AG08396 (cell line): ENCODE measurements at regions not wholly inside any gene's neighbourhood (a gene's known extent, or its start where the extent isn't known, plus 50 kb on each side); places are given as distances from the start of the nearest gene placed in this dataset.
"Not testable (repeated sequence)": the region's sequence is repeated elsewhere in the genome, so short reads cannot be mapped to it uniquely, and the experiment has no call there.

ENCODE experiments used
- DNase-seq: peaks from one replicate; pipeline ENCODE4 v3.0.0; 2012; ENCODE audit warnings: low spot score, mixed read lengths

GRCh38 chr4:130073145-130073790 lies 977.3 kb downstream of the C4orf33 start:
- no peak for DNase-seq

DNA sequence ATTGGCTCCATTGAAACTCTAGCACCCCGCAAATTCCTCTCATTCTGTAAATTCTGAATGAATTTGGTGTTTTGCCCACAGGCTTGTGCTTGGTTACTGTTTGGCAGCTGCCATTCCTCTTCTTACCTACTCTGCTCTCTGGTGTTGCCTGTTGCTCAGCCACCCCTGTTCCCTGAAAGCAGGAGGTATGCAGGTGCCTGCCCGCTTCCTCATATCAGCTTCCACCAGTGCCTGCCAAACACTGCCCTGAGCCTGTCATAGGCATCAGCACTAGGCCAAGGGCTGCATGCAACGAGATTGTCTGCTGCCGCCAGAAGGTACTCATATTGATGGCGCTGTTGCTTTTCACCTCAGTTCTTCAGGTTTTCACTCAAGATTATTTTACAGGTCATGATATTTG lies 978.1 kb downstream of the C4orf33 start:
- no peak for DNase-seq

- no peak for DNase-seq
Observed at GRCh38 chr4:130077275-130077674, 981.3 kb downstream of the C4orf33 start.

GRCh38 chr4:130079027-130079426 lies 983.1 kb downstream of the C4orf33 start:
- DNase-seq, result not testable (repeated sequence)

DNA sequence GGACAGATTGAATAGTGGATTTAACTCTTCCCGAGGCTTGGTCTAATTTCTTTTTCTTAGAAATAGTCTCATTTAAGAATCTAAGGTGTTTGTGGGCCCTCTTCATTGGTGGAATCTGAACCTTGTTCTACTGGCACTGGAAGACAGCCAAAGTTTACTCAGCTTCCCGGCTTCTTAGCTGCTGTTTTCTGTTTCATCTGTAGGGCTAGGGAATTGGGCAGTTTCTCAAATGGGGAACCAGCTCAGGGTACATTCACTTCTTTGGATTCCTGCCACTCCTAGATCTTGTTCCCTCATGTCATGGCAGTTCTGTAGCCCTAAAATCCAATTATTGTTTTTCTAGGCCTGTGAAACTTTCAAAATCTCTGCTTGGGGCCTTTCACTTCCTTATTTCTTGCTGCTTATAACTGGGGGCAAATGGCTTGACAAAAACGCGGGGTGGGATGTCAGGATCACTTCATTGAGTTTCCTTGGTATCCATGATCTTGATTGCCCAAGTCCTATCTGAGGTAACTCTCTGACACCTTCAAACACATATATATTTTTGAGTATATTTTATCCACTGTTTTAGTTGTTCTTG lies 985.0 kb downstream of the C4orf33 start:
- no peak for DNase-seq

DNA sequence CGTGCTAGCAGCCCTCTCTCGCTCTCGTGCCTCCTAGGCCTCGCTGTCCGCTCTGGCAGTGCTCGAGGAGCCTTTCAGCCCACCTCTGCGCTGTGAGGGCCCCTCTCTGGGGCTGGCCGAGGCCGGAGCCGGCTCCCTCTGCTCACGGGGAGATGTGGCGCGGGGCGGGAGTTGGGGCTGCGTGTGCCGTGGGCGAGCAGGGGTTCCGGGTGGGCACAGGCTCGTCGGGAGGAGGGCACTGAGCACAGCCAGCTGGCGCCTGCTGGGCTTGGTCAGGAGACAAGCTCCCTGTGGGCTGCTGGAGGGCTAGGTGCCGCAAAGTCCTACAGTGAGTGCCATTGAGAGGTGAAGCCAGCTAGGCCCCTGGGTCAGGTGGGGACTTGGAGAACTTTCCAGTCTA lies 994.5 kb downstream of the C4orf33 start:
- DNase-seq, result no peak

GRCh38 chr4:130092187-130093015 lies 996.4 kb downstream of the C4orf33 start:
- DNase-seq, result no peak

DNA sequence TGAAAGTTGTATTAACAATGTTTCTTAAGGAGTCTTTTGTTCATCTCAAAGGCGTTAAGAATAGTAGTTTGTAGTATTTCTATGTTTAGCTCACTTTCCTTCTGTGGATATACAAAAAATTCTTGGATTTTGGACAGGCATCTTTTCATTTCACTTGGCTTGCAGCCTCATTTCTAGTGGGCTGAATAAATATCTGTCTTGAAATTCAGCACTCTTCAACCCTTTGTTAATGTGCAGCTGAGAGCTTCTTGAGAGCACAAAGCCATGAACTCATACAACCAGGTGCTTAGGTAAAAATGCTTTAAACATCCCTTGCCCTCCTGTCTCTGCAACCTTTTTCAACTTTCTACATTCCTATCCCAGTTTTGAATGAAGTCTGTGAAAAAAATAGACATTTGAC lies 1003.2 kb downstream of the C4orf33 start:
- DNase-seq, result no peak

DNA sequence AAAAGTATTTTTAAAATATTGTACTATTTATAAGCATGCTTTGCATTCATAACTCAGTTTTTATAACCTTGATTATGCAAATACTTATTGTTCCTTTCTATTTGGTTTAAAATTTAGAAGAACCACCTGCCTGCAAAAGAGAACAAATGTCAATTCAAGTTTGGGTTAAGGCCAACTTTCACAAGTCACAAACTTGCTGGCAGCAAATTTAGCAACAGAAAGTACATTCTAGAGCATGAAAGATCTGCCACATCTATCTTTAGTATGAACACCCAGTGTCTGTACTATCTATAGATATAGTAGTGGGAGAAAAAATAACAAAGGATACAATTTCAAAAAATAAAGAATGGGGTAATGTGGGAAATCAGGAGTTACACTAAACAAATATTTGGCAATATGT lies 1014.2 kb downstream of the C4orf33 start:
- DNase-seq, result no peak

- DNase-seq, result no peak
Observed at GRCh38 chr4:130110770-130111169, 1014.8 kb downstream of the C4orf33 start.

DNA sequence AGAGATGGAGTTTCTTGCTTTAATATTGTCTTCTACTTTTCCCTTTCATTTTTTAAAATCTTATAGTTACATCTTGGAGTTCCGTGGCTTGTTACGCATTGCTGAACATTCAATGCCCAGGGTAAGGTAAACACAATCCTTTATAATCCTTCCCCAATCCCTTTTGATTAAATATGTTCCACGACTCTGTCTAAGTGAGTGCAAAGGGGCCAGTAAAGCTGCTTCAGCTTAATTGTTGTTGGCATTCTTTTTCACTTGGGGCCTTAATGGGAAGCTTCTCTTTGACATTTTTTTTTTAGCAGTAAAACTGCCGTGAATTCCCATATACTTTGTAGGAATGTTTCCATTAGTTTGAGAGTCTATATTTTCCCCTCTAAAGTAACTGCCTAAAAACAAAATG lies 1028.1 kb downstream of the C4orf33 start:
- DNase-seq, result no peak

- no peak for DNase-seq
Observed at GRCh38 chr4:130125467-130125866, 1029.5 kb downstream of the C4orf33 start.

GRCh38 chr4:130127297-130127696 lies 1031.3 kb downstream of the C4orf33 start:
- DNase-seq, result no peak

DNA sequence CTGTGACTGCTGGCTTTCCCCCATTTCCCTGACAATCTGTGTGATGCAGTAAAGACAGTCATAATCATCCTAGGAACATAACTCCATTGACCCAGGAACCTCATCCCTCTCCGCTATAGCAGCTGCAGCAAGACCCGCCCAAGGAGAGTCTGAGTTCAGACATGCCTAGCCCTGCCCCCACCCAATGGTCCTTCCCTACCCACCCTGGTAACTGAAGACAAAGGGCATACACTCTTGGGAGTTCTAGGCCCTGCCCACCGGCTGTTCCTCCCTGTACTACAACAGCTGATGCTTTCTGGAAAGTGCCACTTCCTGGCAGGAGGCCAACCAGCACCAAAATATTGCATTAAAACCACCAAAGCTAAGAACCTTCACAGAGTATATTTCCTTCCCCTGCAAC lies 1035.6 kb downstream of the C4orf33 start:
- DNase-seq, result no peak

GRCh38 chr4:130141651-130142050 lies 1045.7 kb downstream of the C4orf33 start:
- no peak for DNase-seq

- DNase-seq, result no peak
Observed at GRCh38 chr4:130143656-130144055, 1047.7 kb downstream of the C4orf33 start.

- DNase-seq, result no peak
Observed at GRCh38 chr4:130146773-130147172, 1050.8 kb downstream of the C4orf33 start.

DNA sequence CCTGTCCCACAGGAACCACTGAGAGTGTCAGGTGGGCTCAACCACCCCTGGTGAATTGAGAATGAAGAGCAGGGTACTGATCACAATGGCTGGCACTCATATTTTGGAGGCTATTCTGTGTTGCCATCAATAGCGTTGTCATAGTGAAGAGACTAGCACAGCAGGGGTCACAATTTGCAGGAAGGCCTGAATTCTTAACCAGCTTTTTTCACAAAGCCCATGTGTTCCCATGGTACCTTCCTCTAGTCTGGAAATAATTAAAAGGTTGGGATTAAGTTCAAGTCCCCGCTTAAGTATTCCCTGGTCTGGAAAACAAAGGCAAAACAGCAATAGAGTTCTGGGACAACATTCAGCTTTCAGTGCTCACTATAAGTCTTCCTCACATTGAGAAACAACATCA lies 1051.7 kb downstream of the C4orf33 start:
- DNase-seq, result no peak

DNA sequence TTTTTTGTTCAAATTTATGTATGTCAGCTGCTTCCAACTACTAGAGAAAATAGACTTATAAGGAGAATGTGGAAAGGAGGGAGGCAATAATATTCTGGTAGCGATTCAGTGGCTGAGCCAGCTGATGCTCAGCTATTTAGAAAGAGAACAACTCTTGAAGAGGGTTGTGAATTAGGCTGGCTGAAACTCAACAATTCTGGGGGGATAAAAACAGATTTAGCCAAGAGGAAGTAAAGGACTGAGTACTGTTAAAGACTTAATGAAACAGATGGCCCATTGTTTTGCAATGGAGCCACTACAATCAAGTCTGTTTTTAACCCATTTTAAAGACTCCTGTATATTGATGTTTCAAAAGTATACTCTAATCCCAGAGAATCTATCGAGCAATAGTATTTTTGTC lies 1058.9 kb downstream of the C4orf33 start:
- no peak for DNase-seq

DNA sequence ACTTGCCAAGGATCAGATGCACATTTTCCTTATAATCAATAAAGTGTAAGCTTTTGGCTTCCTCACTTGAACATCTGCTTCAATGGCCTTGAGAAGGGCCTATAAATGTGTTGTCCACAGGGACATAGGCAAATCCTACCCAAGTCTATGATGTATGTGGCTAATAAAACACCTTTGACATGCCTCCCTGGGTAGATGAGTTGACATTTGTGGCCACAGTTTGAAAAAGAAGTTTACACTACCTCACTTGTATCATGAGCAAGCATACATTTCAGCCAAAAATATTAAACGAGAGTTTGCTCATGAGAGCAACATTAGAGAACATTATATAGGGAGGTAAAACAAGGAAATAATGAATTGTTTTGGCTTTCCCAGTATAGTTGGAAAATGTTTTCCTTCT lies 1067.7 kb downstream of the C4orf33 start:
- DNase-seq, result no peak

GRCh38 chr4:130165381-130165780 lies 1069.4 kb downstream of the C4orf33 start:
- no peak for DNase-seq

DNA sequence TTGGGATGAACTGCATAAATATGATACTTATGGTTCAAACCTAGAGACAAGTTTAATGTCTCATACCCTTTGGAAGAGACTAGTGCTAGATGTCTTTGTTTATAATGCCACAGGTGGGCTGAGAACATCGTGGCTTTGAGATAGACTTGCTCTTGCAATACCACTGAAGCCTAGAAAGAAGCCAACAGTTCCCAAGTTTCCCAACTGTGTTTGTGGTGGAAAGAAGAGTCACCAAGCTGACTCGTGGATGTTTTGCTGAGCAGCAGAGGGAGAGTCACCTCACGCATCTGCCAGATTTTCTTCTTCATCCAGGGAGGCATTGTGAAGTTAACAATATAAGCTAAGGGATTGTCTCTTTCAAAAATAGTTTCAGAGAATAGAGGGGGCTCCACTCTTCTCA lies 1076.2 kb downstream of the C4orf33 start:
- no peak for DNase-seq

- no peak for DNase-seq
Observed at GRCh38 chr4:130178106-130178505, 1082.2 kb downstream of the C4orf33 start.
